ENCODE measurements at regions not wholly inside any gene's neighbourhood (a gene's known extent, or its start where the extent isn't known, plus 50 kb on each side); places are given as distances from the start of the nearest gene placed in this dataset.

GRCh38 chr12:38601949-38602348 is 285.4 kb downstream of the ALG10B start:
- H3K9me3 ChIP-seq (ENCODE audit: low read length): peaks cover 3% of the 10 kb centered on the region; the same call in 1 of the 2 replicates
- H2AFZ ChIP-seq (ENCODE audit: low read length): no peak overlapping the region
- H3K4me1 ChIP-seq (ENCODE audit: insufficient read depth, low read length, severe bottlenecking): no peaks in the 10 kb centered on the region
- H3K27ac ChIP-seq (ENCODE audit: low read depth, low read length, poor library complexity, severe bottlenecking): no peak overlapping the region
- H4K20me1 ChIP-seq (ENCODE audit: insufficient read depth, low read length): no peaks in the 10 kb centered on the region
- H3K9me2 ChIP-seq (ENCODE audit: low read depth, low read length): no peaks in the 10 kb centered on the region
- H3K4me2 ChIP-seq (ENCODE audit: low read length): no peak overlapping the region
- no peak overlapping the region for H3K9ac ChIP-seq (ENCODE audit: low read length)
- H3K27me3 ChIP-seq (ENCODE audit: insufficient read depth, low read length): no peaks in the 10 kb centered on the region
- H3K4me3 ChIP-seq (ENCODE audit: low read depth, low read length, poor library complexity, severe bottlenecking): no peak overlapping the region
- TF ChIP-seq, protein P1, sequence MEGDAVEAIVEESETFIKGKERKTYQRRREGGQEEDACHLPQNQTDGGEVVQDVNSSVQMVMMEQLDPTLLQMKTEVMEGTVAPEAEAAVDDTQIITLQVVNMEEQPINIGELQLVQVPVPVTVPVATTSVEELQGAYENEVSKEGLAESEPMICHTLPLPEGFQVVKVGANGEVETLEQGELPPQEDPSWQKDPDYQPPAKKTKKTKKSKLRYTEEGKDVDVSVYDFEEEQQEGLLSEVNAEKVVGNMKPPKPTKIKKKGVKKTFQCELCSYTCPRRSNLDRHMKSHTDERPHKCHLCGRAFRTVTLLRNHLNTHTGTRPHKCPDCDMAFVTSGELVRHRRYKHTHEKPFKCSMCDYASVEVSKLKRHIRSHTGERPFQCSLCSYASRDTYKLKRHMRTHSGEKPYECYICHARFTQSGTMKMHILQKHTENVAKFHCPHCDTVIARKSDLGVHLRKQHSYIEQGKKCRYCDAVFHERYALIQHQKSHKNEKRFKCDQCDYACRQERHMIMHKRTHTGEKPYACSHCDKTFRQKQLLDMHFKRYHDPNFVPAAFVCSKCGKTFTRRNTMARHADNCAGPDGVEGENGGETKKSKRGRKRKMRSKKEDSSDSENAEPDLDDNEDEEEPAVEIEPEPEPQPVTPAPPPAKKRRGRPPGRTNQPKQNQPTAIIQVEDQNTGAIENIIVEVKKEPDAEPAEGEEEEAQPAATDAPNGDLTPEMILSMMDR (IDR thresholded peaks at IDR 0.05; ENCODE audit: low read length): no peak
- no peak for TF ChIP-seq EZH2 (IDR thresholded peaks at IDR 0.05; ENCODE audit: borderline replicate concordance, low read length)
- no peaks in the 10 kb centered on the region for H3K79me2 ChIP-seq (ENCODE audit: insufficient read depth, low read length)
- H3F3A ChIP-seq (ENCODE audit: insufficient read depth, low read length): no peaks in the 10 kb centered on the region
- no peaks in the 10 kb centered on the region for H3K36me3 ChIP-seq (ENCODE audit: insufficient read depth, low read length)

Data from OCI-LY1 (cell line).